Mononuclear cell (primary cell): ENCODE measurements at regions not wholly inside any gene's neighbourhood (a gene's known extent, or its start where the extent isn't known, plus 50 kb on each side); places are given as distances from the start of the nearest gene placed in this dataset.
"Not testable (repeated sequence)": the region's sequence is repeated elsewhere in the genome, so short reads cannot be mapped to it uniquely, and the experiment has no call there.

ENCODE experiments used
- H3K27me3 ChIP-seq: 2 replicates; pipeline ENCODE4 v1.6.0; 2011; ENCODE audit warnings: low read length, control low read depth; ENCODE audit not compliant: insufficient read depth
- H3K4me1 ChIP-seq: 2 replicates; pipeline ENCODE4 v1.5.1; 2011; ENCODE audit warnings: mild to moderate bottlenecking, low read length, control low read depth; ENCODE audit not compliant: insufficient read depth
- H3K4me3 ChIP-seq: 2 replicates; pipeline ENCODE4 v1.5.1; 2011; ENCODE audit warnings: mild to moderate bottlenecking, low read length, moderate library complexity
- H3K9me3 ChIP-seq: 2 replicates; pipeline ENCODE4 v1.5.1; 2011; ENCODE audit warnings: low read depth, mild to moderate bottlenecking, control low read depth, low read length

GRCh38 chr2:234257859-234258561, 207.5 kb downstream of the SPP2 start:
- Histone ChIP-seq H3K4me3 (no peak overlapping the region), H3K4me1 (no peaks in the 10 kb centered on the region), H3K9me3 (no peaks in the 10 kb centered on the region), H3K27me3 (no peaks in the 10 kb centered on the region)

GRCh38 chr2:234256516-234256915, 206.0 kb downstream of the SPP2 start:
- no peaks in the 10 kb centered on the region for H3K9me3 ChIP-seq
- no peaks in the 10 kb centered on the region for H3K27me3 ChIP-seq
- H3K4me3 ChIP-seq, result no peak overlapping the region
- no peaks in the 10 kb centered on the region for H3K4me1 ChIP-seq

GRCh38 chr2:234254783-234255521, 204.4 kb downstream of the SPP2 start:
- H3K4me3 ChIP-seq, result no peak overlapping the region

GRCh38 chr2:234252772-234253171, 202.3 kb downstream of the SPP2 start:
- Histone ChIP-seq H3K9me3 (no peaks in the 10 kb centered on the region), H3K4me1 (no peaks in the 10 kb centered on the region), H3K27me3 (no peaks in the 10 kb centered on the region), H3K4me3 (no peak overlapping the region)

More at GRCh38 chr2:234254783-234255521, 204.4 kb downstream of the SPP2 start:
- no peaks in the 10 kb centered on the region for H3K4me1 ChIP-seq
- no peaks in the 10 kb centered on the region for H3K9me3 ChIP-seq
- H3K27me3 ChIP-seq, result no peaks in the 10 kb centered on the region

- Histone ChIP-seq H3K4me3 (no peak overlapping the region), H3K4me1 (no peaks in the 10 kb centered on the region), H3K9me3 (no peaks in the 10 kb centered on the region), H3K27me3 (no peaks in the 10 kb centered on the region)
Measured at GRCh38 chr2:234251326-234252271, 201.1 kb downstream of the SPP2 start.

- Histone ChIP-seq H3K4me3 (no peak overlapping the region), H3K4me1 (no peaks in the 10 kb centered on the region), H3K9me3 (no peaks in the 10 kb centered on the region), H3K27me3 (peaks cover under 1% of the 10 kb centered on the region)
Measured at GRCh38 chr2:234250926-234251325, 200.4 kb downstream of the SPP2 start.

- H3K27me3 ChIP-seq, result peaks cover 3% of the 10 kb centered on the region
- no peaks in the 10 kb centered on the region for H3K4me1 ChIP-seq
- H3K9me3 ChIP-seq, result no peaks in the 10 kb centered on the region
- H3K4me3 ChIP-seq, result no peak overlapping the region
Measured at GRCh38 chr2:234249873-234250272, 199.4 kb downstream of the SPP2 start.

GRCh38 chr2:234249034-234249735, 198.7 kb downstream of the SPP2 start:
- Histone ChIP-seq H3K27me3 (peaks cover 3% of the 10 kb centered on the region), H3K9me3 (no peaks in the 10 kb centered on the region), H3K4me1 (no peaks in the 10 kb centered on the region), H3K4me3 (no peak overlapping the region)

- not testable (repeated sequence) for H3K4me3 ChIP-seq, H3K4me1 ChIP-seq, H3K27me3 ChIP-seq, H3K9me3 ChIP-seq
Measured at GRCh38 chr2:234248213-234248710, 197.8 kb downstream of the SPP2 start.

- no peak overlapping the region for H3K4me3 ChIP-seq
- no peaks in the 10 kb centered on the region for H3K4me1 ChIP-seq
- H3K9me3 ChIP-seq, result no peaks in the 10 kb centered on the region
- peaks cover 3% of the 10 kb centered on the region for H3K27me3 ChIP-seq
Measured at GRCh38 chr2:234247453-234248180, 197.1 kb downstream of the SPP2 start.

- H3K27me3 ChIP-seq, result peaks cover 3% of the 10 kb centered on the region
- H3K9me3 ChIP-seq, result no peaks in the 10 kb centered on the region
- no peak overlapping the region for H3K4me3 ChIP-seq
- no peaks in the 10 kb centered on the region for H3K4me1 ChIP-seq
Measured at GRCh38 chr2:234245945-234246344, 195.4 kb downstream of the SPP2 start.

GRCh38 chr2:234243871-234244565, 193.5 kb downstream of the SPP2 start:
- H3K4me3 ChIP-seq, result no peak overlapping the region
- no peaks in the 10 kb centered on the region for H3K4me1 ChIP-seq
- H3K27me3 ChIP-seq, result peaks cover 3% of the 10 kb centered on the region
- no peaks in the 10 kb centered on the region for H3K9me3 ChIP-seq

- Histone ChIP-seq H3K4me3 (no peak overlapping the region), H3K4me1 (no peaks in the 10 kb centered on the region), H3K9me3 (no peaks in the 10 kb centered on the region), H3K27me3 (peaks cover 3% of the 10 kb centered on the region)
Measured at GRCh38 chr2:234242459-234242836, 191.9 kb downstream of the SPP2 start.
